DND-41 (cell line): ENCODE measurements at regions not wholly inside any gene's neighbourhood (a gene's known extent, or its start where the extent isn't known, plus 50 kb on each side); places are given as distances from the start of the nearest gene placed in this dataset.

Source experiments
- ATAC-seq: fragments of 200-7000 bp; cut with Tn5 transposase; 3 replicates; pipeline ENCODE4 v1.9.1; 2021; ENCODE audit warnings: low read depth; ENCODE audit not compliant: insufficient read depth
- DNase-seq: peaks from one replicate; pipeline ENCODE4 v3.0.0-alpha.2; 2020
- H2AFZ ChIP-seq: 2 replicates; pipeline ENCODE4 v1.6.0; 2012; ENCODE audit warnings: low read depth, low read length
- H3K27ac ChIP-seq: 2 replicates; pipeline ENCODE4 v1.5.1; 2012; ENCODE audit warnings: low read length, inconsistent platforms
- H3K27me3 ChIP-seq: fragments of 200-600 bp; sonication (generic); 2 replicates; pipeline ENCODE4 v1.6.0; 2012; ENCODE audit warnings: low read length, mild to moderate bottlenecking, inconsistent platforms; ENCODE audit not compliant: insufficient read depth, poor library complexity
- H3K36me3 ChIP-seq: 2 replicates; pipeline ENCODE4 v1.5.1; 2012; ENCODE audit warnings: low read length, inconsistent platforms; ENCODE audit not compliant: insufficient read depth
- H3K4me1 ChIP-seq: 2 replicates; pipeline ENCODE4 v1.5.1; 2012; ENCODE audit warnings: mild to moderate bottlenecking, low read length; ENCODE audit not compliant: insufficient read depth
- H3K4me2 ChIP-seq: 2 replicates; pipeline ENCODE4 v1.6.0; 2012; ENCODE audit warnings: mild to moderate bottlenecking, moderate library complexity, low read length, inconsistent platforms; ENCODE audit not compliant: insufficient read depth
- H3K4me3 ChIP-seq, 2 experiments: fragments of 200-600 bp in 1 of 2; shearing (Covaris generic) in 1 of 2; 2 replicates each; pipeline ENCODE4 v1.5.1; 2012 to 2016; ENCODE audit warnings: inconsistent platforms in 2 of 2, low read length in 2 of 2, mild to moderate bottlenecking in 2 of 2, low read depth in 1 of 2, moderate library complexity in 1 of 2
- H3K79me2 ChIP-seq: 2 replicates; pipeline ENCODE4 v1.6.0; 2012; ENCODE audit warnings: low read length, inconsistent platforms; ENCODE audit not compliant: insufficient read depth
- H3K9ac ChIP-seq: 2 replicates; pipeline ENCODE4 v1.6.0; 2012; ENCODE audit warnings: low read depth, mild to moderate bottlenecking, inconsistent platforms, low read length, moderate library complexity
- H3K9me3 ChIP-seq: 2 replicates; pipeline ENCODE4 v1.5.1; 2012; ENCODE audit warnings: low read length, moderate library complexity, mild to moderate bottlenecking, inconsistent platforms; ENCODE audit not compliant: insufficient read depth, severe bottlenecking
- H4K20me1 ChIP-seq: 2 replicates; pipeline ENCODE4 v1.6.0; 2012; ENCODE audit warnings: low read length; ENCODE audit not compliant: insufficient read depth
- CTCF ChIP-seq: IDR thresholded peaks from 2 replicates; pipeline ENCODE4 v1.5.1; 2012; ENCODE audit warnings: borderline replicate concordance, low read length, moderate library complexity, mild to moderate bottlenecking; ENCODE audit not compliant: poor library complexity, severe bottlenecking; ENCODE audit errors: extremely low read depth
- EZH2 ChIP-seq: IDR thresholded peaks from 3 replicates; pipeline ENCODE4 v1.6.1; 2012; ENCODE audit warnings: borderline replicate concordance, low read depth, mild to moderate bottlenecking, moderate library complexity, low read length, inconsistent platforms; ENCODE audit not compliant: severe bottlenecking

- H3K27me3 ChIP-seq, result no peaks in the 10 kb centered on the region
- H2AFZ ChIP-seq, result no peak overlapping the region
- DNase-seq (no peak), ATAC-seq (no peak)
- H3K9me3 ChIP-seq, result no peaks in the 10 kb centered on the region
- no peaks in the 10 kb centered on the region for H3K36me3 ChIP-seq
- TF ChIP-seq CTCF (no peak), EZH2 (no peak)
- no peaks in the 10 kb centered on the region for H4K20me1 ChIP-seq
- no peak overlapping the region for H3K4me2 ChIP-seq
- H3K79me2 ChIP-seq, result no peaks in the 10 kb centered on the region
- H3K4me3 ChIP-seq, result no peak overlapping the region
- no peaks in the 10 kb centered on the region for H3K4me1 ChIP-seq
- no peak overlapping the region for H3K9ac ChIP-seq
- H3K27ac ChIP-seq, result no peak overlapping the region
Measured at GRCh38 chr6:9983168-9983567, 431.7 kb downstream of the TFAP2A start.

GRCh38 chr6:9982215-9982614 is 432.7 kb downstream of the TFAP2A start:
- Histone ChIP-seq H3K4me3 (no peak overlapping the region), H3K9me3 (no peaks in the 10 kb centered on the region), H2AFZ (no peak overlapping the region), H3K4me2 (no peak overlapping the region), H3K4me1 (no peaks in the 10 kb centered on the region), H4K20me1 (no peaks in the 10 kb centered on the region), H3K27me3 (no peaks in the 10 kb centered on the region), H3K79me2 (no peaks in the 10 kb centered on the region), H3K9ac (no peak overlapping the region), H3K36me3 (no peaks in the 10 kb centered on the region), H3K27ac (no peak overlapping the region)
- ATAC-seq (no peak), DNase-seq (no peak)
- no peak for TF ChIP-seq CTCF
- no peak for TF ChIP-seq EZH2

GRCh38 chr6:9979996-9980395 is 434.9 kb downstream of the TFAP2A start:
- Histone ChIP-seq H3K9ac (no peak overlapping the region), H3K79me2 (no peaks in the 10 kb centered on the region), H3K27ac (no peak overlapping the region), H3K9me3 (no peaks in the 10 kb centered on the region), H3K27me3 (no peaks in the 10 kb centered on the region), H3K36me3 (no peaks in the 10 kb centered on the region), H3K4me3 (no peak overlapping the region), H2AFZ (no peak overlapping the region), H3K4me1 (no peaks in the 10 kb centered on the region), H3K4me2 (no peak overlapping the region), H4K20me1 (no peaks in the 10 kb centered on the region)
- ATAC-seq (no peak), DNase-seq (no peak)
- TF ChIP-seq CTCF, result no peak
- no peak for TF ChIP-seq EZH2

- TF ChIP-seq EZH2, result no peak
- TF ChIP-seq CTCF, result no peak
- Histone ChIP-seq H3K4me3 (no peak overlapping the region), H3K27ac (no peak overlapping the region), H3K4me2 (no peak overlapping the region), H2AFZ (no peak overlapping the region), H3K27me3 (no peaks in the 10 kb centered on the region), H4K20me1 (no peaks in the 10 kb centered on the region), H3K9me3 (no peaks in the 10 kb centered on the region), H3K36me3 (no peaks in the 10 kb centered on the region), H3K9ac (no peak overlapping the region), H3K4me1 (no peaks in the 10 kb centered on the region), H3K79me2 (no peaks in the 10 kb centered on the region)
- no peak for DNase-seq
- ATAC-seq, result no peak
Measured at GRCh38 chr6:9978480-9978879, 436.4 kb downstream of the TFAP2A start.
